Left cardiac atrium (tissue), 4 donors: ENCODE measurements at regions not wholly inside any gene's neighbourhood (a gene's known extent, or its start where the extent isn't known, plus 50 kb on each side); places are given as distances from the start of the nearest gene placed in this dataset.

Source experiments
- ATAC-seq, 2 donors: fragments of 200-7000 bp; cut with Tn5 transposase; one replicate each; pipeline ENCODE4 v1.9.1; 2020; ENCODE audit warnings: mild to moderate bottlenecking in 2 of 2, moderate library complexity in 2 of 2
- DNase-seq: peaks from one replicate; pipeline ENCODE4 v3.0.0-alpha.2; 2020
- intact Hi-C, 2 donors: fragments of 100-400 bp; cut with DNase I; formaldehyde crosslinking; loops; one replicate each; pipeline versions ENCODE4 v1.14.1 to v1.15.1; 2022 to 2023
- donor health status: DM: no; HTN: yes; CAD: no.
- donor health status: DM: no; HTN: yes; CAD: no; lungs with severe emphysema.
- donor health status: DM: yes; HTN: yes; CAD: no.
- donor health status: Dilated cardiomyopathy.

DNA sequence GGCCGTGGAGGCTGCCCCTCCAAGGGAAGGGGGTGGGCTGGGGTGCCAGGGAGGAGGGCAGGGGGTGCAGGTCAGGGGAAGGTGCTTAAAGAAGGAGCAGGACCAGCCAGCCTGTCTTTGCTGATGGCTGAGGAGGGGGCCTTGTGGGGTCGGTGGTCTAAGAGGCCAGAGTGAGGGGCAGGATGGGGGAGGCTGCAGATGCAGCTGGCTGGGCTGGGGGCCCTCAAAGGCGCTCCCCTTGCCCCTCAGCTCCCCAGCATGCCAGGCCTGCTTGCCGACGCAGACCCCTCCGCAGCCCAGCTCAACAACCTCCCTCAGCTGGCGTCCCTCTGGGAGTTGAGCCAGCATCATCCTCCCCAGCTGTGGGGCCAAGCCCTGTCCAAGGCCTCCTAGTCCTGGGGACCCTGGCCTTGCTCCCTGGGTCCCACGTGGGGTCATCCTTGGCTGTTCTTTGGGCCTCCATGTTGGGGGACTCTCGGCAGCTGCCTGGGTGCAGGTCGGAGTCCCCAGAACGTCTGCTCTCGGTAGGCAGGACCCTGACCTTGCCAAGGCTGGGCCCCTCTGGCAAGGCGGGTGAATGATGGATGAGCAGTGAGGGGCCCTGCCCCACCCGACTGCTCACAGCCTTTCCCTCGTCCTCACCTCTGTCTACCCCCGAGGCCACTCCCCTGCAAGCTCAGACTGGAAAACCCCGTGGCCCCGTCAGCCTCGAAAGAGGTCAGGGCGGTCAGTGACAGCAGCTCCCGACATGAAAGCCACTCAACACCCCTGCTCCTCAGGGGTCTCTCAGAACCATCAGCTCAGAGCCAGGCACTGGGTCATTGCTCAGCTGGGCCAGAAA lies 119.4 kb downstream of the FAM53A start:
- ATAC-seq (no peak), DNase-seq (peak; percentile 10)
- intact Hi-C loops = no loop called here

DNA sequence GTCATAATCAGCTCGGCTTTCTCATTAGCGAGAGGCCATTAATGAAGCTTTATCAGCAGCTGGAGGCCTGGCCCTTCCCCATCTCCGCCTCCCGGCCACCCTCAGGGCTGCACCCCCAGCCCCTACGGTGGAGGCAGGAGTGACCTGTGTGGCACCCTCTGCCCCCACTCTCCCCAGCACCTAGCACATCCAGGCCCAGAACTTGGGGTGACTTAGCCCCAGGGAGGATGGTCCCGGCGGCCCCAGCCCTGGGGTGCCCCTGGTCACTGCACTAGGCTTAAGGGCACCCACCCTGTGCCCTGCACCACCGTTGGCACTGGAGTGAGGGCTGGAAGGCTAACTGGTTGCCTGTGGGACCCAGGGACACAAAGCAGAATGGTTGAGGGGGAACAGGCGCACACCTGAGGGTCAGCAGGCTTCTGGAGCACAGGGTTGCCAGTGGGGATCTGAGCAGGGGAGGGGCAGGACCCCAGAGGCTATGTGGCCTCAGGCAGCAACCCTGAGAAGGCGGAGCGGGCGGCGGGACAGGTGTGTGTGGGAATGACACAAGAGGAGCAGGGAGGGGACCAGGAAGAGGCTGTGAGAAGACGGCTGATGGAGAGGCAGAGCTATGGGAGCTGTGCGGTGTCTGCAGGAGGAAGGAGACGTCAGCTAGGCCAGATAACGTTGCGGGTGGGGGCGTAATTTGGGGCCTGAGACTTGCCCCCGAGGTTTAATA lies 120.2 kb downstream of the FAM53A start:
- DNase-seq (no peak), ATAC-seq (no peak)
- intact Hi-C loops = no loop called here

DNA sequence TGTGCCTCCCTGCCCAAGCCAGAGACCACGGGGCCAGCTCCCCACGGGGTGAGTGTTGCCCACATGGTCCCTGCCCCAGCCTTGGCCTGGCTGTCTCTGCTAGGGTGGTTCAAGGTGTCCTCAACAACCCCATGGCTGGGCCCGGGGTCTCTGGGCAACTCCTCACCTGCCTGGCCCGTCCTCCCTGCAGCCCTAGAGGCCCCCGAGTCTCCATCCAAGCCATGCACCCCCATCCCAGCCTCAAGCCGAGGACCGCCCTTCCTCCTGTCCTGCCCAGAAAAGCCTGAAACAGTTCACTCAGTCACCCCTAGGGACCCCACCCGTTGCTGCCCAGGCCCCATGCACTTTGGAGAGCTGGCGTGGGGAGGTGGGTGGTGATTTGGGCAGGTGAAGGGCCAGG lies 120.9 kb downstream of the FAM53A start:
- intact Hi-C loops = no loop called here
- no peak for ATAC-seq
- DNase-seq = no peak

DNA sequence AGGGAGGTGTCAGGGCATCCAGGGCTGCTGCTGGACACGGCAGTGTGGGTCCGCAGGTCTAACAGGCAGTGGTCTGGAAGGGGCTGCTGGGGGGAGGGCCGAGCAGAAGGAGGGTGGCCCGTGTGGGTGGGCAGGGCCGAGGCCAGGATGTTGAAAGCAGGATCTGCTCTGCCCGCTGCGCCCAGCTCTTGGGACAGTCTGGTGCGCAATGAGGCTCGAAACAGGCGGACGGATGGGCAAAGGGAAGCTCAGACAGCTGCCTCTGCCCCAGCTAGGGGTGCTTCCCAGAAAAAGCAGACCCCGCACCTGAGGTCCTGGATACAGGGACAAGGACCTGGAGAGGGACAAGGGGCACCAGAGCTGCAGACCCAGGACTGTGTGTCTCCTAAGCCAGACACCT lies 121.3 kb downstream of the FAM53A start:
- ATAC-seq = no peak
- intact Hi-C loops = no loop called here
- no peak for DNase-seq

DNA sequence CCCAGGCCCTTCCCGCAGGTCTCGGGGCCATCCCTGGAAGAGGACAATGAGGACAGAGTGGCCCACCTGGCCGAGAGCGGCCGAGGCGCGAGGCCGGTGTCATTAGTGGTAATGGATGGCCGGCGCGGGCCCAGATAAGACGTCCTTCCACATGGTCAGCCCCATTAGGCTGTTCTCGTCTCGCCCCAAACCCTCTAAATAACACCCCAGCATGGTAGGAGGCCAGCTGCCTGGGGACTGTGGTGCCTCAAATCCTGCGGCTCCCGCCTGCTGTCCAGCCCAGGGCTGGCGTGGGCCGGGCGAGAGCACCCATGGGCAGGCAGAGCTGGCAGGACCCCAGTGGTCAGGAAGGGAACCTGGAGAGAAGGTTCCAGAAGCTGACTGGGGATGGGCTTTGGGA lies 121.7 kb downstream of the FAM53A start:
- ATAC-seq (no peak), DNase-seq (no peak)
- intact Hi-C loops = no loop called here

DNA sequence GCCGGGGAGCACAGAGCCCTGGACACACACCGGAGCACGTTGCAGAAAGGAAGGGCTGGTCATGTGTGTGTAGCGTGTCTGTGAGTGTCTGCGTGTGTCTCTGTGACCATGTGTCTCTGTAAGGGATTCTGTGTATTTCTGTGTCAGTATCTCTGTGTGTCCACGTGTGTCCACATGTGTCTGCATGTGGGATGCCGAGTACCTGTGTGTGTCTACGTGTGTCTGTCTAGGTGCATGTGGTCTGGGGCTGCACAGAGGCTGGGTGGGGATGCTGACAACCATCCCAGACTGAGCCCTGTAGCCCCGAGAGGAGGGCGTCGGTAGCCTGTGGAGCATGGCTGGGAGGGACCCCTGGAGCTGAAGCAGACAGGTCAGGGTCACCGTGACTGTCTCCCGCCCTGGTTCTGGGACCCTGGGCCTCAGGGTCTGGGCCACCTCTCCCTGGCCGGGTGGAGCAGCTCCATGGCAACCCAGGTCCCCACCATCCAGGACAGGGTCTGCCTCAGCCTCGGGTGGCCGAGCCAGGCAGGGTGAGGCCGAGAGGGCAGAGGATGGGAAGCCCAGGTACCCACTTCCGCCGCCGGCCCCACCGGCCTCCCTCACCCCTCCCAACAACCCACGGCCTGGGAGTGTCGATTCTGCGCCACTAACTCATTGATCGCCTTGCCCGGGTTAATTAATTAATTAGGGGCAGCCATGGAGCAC lies 122.7 kb downstream of the FAM53A start:
- no peak for ATAC-seq
- intact Hi-C loops = no loop called here
- no peak for DNase-seq

DNA sequence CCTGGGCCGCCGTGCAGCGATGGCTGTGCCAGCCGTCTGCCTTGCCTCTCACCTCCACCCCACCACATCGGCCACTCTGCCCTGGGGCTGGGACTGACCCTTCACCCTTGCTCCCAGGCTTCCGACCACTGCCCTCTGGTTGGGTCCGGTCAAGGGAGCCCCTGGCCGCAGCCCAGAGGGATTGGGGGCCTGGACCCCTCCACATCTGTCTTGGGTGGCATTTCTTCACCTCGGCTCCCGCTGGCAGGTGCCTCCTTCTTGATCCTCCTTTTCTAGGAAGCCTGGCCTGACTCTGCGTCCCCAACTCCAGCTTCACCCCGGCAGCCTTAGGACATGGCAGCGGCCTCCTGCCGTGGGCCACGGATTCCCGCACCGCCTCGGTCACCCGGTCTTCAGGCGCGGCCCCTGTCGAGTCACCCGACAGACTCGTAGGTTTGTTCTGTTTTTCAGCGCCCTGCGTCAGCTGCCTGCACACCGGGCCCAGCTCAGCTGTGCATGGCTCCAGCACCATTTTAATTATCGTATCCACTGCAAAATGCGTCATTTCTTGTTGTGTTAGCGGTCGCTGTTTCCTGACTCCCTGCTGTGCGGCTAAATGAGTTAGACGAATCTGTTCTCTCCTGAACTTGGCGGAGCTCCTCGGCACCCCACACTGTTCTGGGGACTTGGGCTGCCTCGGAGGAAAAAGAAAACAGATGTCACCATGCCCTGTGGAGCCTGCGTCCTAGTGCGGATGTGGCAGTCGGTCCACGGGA lies 124.0 kb downstream of the FAM53A start:
- DNase-seq (no peak), ATAC-seq (no peak)
- intact Hi-C loops = no loop called here

DNA sequence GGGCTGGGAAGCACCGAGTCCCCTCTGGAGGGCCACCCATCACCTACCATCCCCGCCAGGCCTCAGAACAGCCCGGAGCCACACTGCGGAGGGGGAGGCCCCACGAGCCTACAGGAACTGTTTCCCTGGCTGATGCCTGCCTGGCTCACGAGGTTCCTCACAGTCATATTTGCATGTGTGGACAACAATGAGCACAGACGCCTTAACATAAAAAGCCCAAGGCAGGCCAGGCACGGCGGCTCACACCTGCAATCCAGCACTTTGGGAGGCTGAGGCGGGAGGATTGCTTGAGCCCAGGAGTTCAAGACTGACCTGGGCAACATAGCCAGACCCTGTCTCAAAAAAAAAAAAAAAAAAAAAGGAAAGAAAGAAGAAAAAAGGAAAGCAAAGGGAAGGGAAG lies 125.9 kb downstream of the FAM53A start:
- intact Hi-C loops = no loop called here
- DNase-seq = no peak
- no peak for ATAC-seq

DNA sequence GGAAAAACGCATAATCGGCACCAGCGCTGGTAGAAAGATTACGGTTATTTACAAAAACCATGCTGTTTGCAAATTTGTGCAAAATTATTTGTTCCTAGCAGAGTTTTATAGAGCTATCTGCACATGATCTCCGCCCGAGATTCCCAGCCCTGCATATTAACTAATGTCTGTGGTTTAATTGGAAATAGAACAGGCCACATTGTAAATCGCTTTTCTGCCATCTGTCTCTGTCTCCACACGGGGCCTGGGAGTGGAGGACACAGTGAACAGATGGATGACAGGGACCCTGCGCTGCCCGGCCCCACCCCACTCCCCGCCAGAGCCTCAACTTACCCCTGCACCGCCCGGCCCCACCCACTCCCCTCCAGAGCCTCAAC lies 126.9 kb downstream of the FAM53A start:
- no peak for ATAC-seq
- intact Hi-C loops = no loop called here

DNA sequence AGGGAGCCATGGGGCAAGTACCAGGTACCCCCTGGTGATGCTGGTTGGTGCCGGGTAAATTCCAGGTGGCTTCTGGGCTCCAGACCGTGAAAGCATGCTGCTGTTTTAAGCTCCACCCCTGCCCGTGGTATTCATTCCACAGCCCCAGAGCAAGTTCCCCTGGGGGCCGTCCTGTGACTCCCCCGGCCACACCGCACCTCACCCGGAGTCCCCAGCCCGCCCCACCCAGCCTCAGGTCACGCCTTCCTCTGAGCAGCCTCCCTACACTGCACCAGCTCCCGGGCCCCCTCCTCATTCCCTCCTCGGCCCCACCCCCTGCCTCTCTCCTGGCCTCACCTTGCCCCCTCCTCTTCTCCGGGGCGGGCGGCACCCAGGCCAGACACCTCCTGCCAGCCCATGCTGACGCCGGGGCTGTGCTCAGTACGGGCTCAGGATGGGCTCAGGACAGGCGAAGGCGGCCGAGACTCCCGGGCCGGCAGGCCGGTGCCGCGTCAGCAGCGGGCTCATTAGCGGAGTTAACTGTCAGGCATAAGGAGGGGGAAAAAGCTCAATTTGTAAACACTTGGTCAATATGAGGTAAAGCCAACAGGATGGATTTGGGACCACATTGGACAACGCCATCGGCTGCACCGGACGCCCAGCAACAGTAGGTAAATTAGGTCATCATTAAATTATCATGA lies 127.4 kb downstream of the FAM53A start:
- no peak for DNase-seq
- intact Hi-C loops = no loop called here
- ATAC-seq = no peak

More for the DNA sequence above, 126.9 kb downstream of the FAM53A start:
- no peak for DNase-seq

DNA sequence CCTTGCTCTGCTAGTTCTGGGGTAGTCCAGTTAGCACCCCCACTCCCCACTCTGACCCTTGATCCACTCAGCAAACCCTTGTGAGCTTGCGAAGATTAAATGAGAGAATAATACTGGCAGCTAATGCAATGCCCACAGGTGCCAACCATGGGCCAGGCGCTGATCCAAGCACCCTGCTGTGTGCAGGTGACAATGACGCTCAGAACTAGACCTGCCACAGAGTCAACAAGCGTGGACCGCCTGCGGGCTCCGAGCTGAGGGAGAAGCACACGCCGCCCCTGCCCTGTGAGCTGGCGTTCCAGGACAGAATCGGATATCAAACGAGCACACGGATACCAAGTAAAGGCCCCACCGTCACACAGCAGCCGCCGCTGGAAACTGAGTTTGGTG lies 129.2 kb downstream of the FAM53A start:
- intact Hi-C loops = no loop called here
- no peak for ATAC-seq
- no peak for DNase-seq

DNA sequence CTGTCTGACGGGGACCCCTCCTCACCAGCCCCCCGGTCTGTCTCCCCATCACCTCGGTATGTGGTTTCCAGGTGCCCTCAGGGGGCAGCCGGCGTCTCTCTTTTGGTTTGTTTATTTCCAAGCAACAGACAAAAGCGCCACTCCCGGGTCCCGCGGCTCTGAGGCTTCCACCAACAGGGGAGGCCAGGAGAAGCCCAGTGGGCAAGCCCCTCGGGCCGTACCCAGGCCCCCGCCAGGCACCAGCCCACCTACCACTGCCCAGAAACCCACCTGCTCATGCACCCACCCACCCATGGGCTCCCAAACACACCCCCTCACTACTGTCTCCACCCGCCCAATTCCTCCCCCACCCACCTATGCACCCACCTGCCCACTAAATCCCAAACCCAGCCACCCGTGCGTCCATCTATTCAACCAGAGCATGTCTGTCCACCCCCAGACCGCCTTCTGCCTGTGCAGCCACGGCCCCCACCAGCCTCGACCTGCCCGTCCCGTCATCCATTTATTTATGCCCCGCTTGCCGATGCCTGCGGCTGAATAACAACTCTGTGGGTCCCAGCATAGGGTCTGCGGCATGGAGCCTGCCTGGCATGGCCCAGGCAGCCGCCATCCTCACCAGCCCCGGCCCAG lies 129.8 kb downstream of the FAM53A start:
- ATAC-seq (no peak), DNase-seq (no peak)
- intact Hi-C loops = no loop called here

DNA sequence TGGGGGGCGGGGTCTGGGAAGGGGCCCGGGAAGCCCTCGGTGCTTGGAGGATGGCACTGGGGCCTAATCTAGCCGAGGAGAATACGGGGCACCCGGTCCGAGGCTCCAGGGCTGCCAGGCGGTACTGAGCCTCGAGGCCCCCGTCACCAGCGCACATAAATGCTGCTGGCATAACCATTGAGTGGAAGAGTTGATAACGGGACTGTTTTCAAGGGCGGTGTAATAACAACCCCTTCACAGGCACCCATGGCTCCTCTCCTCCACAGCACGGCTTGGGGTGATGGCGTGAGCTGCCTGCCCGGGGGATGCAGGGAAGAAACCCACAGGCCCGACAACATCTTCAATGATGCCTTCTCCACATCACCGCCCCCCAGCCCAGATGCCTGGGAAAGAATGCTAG lies 130.7 kb downstream of the FAM53A start:
- intact Hi-C loops = no loop called here
- no peak for DNase-seq

DNA sequence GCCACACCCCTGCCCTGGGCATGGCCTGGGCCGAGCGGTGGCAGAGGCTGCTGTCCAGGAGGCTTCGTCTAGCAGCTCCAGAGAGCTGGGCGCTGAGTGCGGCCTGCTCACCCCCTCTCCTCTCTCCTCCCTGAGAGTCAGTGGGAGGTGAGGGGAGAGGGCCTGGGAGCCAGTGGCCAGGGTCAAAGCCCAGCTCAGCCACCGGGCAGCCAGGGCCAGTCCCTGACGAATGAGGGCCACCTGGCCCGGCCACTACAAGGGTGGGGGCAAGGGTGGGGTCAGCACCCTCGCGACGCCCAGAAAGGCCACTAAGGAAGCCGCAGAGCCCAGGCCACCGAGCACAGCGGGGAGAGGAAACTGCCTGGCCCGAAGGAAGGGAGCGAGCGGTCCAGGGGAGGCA lies 131.7 kb downstream of the FAM53A start:
- ATAC-seq (no peak), DNase-seq (no peak)
- intact Hi-C loops = no loop called here

More for the DNA sequence above, 130.7 kb downstream of the FAM53A start:
- no peak for ATAC-seq

DNA sequence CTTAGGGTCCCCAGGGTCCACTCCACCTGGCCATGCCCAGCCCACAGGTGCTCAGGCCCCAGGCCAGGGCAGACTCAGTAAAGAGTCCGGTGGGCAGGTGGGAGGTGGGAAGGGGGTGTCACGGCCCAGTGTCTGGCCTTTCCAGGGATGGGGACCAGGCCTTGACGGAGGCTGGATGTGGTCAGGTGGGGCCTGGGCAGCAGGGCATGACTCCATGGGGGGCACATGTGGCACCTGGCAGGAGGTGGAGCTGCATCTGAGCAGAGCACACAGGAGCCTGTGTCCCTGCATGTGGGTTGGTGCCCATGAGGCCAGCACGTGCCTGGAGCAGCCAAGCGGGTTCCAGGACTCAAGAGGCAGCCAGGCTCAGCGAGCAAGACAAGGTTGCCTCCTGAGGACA lies 132.9 kb downstream of the FAM53A start:
- DNase-seq (no peak), ATAC-seq (no peak)
- intact Hi-C loops = no loop called here

DNA sequence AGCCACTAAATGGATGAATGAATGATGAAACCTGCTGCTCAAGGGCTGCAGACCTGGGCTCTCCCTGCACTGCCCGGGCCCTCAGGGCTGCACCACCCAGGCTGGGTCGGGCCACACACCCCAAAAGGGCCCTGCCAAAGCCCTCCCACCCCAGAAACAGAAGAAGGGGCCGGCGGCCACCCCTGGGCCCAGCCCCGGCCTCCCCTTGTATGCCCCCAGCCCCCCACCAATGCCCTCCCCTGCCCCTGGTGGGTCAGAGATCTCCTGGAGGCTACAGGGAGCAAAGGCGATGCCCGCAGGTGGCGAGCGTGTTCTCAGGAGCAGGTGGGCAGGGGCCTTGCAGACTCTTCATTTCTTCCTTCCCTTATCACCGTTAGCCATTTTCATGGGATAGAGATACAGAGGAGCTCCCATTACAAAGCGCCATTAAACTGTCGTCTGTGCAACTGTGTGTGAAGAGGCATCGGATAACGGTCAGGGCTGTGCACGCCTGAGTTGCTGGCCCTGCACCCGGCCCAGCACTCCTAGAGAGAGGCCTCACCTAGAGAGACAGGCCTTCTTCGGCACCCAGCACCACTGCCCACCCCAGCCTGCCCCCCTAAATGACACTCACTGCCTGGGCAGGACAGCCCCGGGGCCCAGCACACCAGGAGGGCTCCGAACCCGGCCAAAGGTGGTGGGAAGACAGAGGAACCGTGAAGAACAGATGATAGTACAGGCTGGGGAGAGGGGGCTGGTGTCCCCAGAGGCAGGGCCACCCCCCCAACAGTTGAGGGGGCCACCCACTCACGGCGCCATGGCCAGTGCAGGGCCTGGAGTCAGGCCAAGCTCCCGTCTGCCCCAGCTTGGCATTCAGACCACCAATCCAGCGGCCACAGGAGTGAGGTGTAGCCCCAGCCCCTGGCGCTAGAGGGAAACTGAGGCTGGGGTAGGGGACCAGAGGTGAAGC lies 133.7 kb downstream of the FAM53A start:
- intact Hi-C loops = no loop called here
- DNase-seq (no peak), ATAC-seq (no peak)

DNA sequence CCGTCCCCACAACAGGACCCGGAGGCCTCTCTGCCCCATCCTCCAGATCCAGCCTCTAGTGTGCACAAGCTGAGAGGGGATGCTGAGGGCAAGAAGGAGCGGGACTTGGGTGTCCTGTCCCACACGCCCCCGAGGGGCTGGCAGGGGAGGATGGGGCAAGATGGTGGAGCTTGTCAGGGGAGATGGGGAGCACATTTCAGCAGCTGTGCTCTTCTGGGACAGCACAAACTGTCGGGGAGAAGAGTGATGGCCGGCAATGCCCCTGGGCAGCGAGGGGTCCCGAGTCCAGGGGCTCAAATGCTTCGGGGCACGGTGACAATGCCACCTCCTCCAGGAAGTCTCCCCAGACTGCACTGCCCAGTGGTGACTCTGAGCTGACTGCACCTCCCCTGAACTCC lies 134.5 kb downstream of the FAM53A start:
- intact Hi-C loops = no loop called here
- DNase-seq (no peak), ATAC-seq (no peak)
